CD4-positive, alpha-beta T cell treated with Interleukin-1 beta for 1 hour (primary cell): ENCODE measurements at regions not wholly inside any gene's neighbourhood (a gene's known extent, or its start where the extent isn't known, plus 50 kb on each side); places are given as distances from the start of the nearest gene placed in this dataset.
"Not testable (repeated sequence)": the region's sequence is repeated elsewhere in the genome, so short reads cannot be mapped to it uniquely, and the experiment has no call there.

ENCODE experiments used
- DNase-seq, 2 donors: peaks; one replicate each; pipeline ENCODE4 v3.0.0-alpha.2; 2020 to 2022

GRCh38 chr2:226115832-226116200, 683.8 kb downstream of the IRS1 start:
- DNase-seq: no peak

GRCh38 chr2:226115102-226115831, 684.4 kb downstream of the IRS1 start:
- DNase-seq: no peak

GRCh38 chr2:226114436-226114835, 685.2 kb downstream of the IRS1 start:
- DNase-seq: no peak

DNA sequence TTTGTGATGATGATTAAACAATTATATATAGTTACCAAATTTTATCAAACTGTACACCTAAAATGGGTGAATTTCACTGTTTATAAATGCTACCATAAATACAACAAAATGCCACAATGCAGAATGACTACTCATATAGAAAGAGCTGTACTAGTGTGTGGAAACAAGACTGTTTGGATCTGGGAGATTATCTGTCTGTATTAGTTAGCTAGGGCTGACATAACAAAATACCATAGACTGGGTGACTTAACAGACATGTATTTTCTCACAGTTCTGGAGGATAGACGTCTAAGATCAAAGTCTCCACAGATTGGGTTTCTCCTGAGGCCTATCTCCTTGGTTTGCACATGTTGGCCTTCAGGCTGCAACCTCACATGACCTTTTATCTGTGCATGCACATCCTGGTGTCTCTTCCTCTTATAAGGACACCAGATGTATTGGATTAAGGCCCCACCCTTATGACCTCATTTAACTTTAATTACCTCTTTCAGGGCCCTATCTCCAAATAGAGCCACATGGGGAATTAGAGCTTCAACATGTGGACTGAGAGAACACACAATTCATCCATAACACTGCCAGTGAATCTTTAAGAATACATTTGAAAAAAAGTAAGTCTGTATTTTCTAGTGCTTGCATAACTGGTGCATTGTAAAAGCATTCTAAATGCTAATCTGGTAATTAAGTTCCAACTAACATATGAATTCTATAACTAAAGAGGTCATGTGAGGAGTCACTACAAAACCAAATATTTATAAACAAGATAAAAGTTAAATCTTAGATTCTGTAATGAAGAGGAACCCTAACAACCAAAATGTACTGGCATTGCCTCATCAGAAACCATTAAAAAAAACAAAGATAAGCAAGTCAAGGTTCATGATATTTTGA, 699.6 kb downstream of the NYAP2 start:
- DNase-seq: no peak

DNA sequence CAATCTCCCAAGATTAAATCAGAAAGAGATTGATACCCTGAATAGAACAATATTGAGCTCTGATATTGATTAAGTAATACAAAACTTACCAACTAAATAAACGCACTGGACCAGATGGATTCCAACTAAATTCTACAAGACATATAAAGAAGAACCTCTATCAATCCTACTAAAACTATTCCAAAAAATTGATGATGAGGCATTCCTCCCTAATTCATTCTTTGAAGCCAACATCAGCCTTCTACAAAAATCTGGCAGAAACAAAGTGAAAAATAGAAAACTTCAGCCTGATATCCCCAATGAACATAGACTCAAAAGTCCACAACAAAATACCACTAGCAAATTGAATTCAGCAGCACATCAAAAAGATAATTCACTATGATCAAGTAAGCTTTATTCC, 695.5 kb downstream of the NYAP2 start:
- no peak for DNase-seq

GRCh38 chr2:226093364-226093763, 693.9 kb downstream of the NYAP2 start:
- no peak for DNase-seq

GRCh38 chr2:226088366-226088674, 688.8 kb downstream of the NYAP2 start:
- no peak for DNase-seq

- no peak for DNase-seq
These were observed 688.2 kb downstream of the NYAP2 start for GRCh38 chr2:226087505-226088365.

GRCh38 chr2:226087051-226087450, 687.5 kb downstream of the NYAP2 start:
- DNase-seq: no peak

DNA sequence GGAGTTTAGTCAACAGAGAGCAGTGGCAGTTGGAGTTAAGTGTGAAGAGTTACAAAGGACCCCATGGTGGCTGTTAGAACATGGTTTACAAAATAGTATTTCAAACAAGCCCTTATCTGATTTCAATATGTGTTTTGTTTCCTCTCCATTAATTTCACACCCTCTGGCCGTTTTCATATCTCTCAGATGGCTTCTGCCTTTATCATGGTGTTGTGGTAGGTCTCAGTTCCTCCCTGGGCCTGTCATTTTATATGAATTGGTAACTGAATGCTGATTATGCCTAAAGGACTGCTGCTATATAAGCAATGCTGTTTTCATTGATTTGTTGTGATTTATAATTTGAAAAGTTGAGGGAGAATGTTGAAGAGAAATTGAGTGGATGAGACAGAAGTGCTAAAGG, 686.7 kb downstream of the NYAP2 start:
- DNase-seq: no peak

DNA sequence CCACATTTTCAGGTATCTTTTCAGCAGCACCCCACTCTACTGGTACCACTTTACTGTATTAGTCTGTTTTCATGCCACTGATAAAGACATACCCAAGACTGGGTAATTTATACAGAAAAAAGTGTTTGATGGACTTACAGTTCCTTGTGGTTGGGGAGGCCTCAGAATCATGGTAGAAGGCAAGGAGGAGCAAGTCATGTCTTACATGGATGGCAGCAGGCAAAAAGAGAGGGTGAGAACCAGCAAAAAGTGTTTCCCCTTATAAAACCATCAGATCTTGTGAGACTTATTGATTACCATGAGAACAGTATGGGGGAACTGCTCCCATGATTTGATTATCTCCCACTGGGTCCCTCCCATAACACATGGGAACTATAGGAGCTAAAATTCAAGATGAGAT, 685.9 kb downstream of the NYAP2 start:
- not testable (repeated sequence) for DNase-seq

- no peak for DNase-seq
These were observed 680.8 kb downstream of the NYAP2 start for GRCh38 chr2:226080334-226080733.

GRCh38 chr2:226079671-226080181, 680.2 kb downstream of the NYAP2 start:
- DNase-seq: no peak

DNA sequence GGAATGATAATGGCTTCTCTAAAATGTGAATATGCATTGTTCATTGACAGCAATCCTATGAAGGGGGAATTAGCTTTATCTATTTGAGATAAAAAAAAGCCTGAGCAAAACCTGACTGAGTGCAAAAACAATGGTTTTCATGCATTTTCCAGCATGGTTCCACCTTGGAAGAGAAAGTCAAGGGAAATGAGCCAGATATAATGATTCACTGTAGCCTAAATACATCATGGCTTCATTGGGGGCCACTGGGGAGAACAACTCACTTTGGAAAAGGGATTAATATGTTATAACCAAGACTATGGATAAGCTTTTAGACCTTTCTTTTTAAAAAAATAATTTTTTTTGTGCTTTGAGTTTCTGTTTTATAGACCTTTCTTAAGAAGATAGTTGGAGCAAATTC, 679.7 kb downstream of the NYAP2 start:
- DNase-seq: no peak

DNA sequence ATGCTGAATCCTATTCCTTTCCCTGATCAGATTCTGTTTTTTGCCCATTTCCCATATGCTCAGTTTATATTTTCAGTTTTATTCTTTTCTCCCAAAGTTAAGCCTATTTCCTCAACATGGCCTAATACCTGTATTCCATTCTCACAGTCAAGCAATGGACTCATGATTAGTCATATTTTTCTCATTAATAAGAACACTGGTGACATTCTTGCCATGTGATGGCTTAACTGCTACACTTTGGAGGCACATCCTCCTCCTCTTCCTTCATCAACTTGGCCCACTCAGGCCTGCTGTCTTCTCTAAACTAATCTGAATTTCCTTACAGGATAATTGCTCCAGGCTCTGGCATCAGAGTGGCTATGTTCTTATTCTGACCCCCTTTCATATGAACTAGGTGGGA, 679.2 kb downstream of the NYAP2 start:
- DNase-seq: no peak

GRCh38 chr2:226077841-226078240, 678.3 kb downstream of the NYAP2 start:
- no peak for DNase-seq

DNA sequence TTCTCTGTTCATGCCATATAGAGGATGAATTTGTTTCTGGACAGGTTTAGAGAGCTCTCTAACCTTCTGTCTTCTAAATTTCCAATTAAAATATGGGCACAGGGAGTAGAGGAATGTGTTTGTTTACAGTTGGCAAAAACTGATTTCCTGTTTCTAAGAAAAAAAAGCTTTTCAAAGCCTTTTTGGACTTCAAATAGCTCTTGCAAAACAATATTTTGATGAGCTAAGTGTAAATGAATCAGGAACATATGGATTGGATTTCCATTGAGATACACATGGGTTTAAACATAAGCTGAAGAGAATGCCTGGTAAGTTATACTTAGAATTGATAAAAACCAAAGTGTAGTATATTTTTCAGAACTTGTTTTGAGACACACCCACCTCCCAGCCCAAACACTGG, 677.5 kb downstream of the NYAP2 start:
- DNase-seq: no peak

- no peak for DNase-seq
These were observed 677.0 kb downstream of the NYAP2 start for GRCh38 chr2:226076529-226076928.

DNA sequence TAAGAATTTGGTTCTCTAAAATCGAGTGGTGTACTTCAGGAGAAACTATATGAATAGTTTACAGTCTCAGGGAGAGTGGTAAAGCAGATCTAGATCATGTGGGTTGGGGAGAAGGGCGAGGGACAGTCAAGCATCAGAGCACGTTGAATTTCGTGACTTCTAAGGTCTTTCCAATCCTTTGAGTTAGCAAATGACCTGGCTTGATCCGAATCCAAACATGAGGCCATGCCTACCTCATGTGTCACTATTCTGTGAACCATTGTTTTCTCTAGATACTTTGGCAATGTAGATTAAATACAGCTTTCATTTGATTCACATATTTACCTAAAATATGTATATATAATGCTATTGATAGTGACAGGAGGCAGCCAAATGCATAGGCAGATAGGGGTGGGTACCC, 674.9 kb downstream of the NYAP2 start:
- no peak for DNase-seq

DNA sequence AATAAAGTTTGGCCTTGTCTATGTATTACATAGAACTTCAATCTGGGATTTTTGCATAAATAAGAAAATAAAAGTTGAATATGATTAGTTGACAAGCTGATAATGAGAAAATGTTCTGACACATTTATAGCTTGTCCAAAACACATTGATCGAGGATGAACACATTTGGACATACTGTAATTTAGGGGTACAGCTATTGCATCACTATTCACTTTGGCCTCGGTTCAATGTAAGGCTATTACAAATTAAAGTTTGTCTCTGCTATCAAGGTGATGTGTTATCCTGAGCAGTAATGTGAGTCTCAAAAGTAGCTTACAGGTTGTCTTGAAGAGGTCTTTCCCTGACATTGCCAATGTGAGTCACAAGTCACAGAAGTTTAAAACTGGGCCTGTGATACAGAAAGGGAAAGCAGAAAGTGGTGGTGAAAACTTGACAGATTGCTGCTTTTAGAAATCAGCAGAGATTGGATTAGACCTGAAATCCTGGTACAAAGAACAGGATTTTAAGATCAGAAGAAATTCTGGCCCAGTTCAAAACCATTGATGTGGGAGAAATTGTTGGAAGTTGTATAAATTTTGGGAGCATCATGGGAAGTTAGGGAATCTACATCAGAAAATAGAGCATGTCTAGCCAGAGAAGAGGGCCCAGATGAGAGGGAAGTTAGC, 674.1 kb downstream of the NYAP2 start:
- DNase-seq: no peak

- no peak for DNase-seq
These were observed 667.4 kb downstream of the NYAP2 start for GRCh38 chr2:226066873-226067272.

DNA sequence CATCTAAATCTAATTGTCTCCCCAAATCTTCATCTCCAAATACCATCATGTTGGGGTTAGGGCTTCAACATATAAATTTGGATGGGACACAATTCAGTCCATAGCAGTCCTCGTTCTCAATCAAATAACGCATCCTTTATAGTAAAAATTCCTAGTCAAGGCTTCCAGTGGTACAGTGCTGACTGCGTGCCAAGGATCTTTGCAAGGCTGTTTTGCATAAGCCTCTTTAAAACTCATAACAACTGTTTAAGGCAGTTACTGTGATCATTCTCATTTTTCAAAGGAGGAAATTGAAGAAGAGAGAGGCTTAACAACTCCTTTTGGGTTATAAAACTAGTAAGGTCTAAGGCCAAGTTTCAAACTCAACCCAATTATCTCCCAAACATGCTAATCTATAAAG, 666.9 kb downstream of the NYAP2 start:
- DNase-seq: no peak
